ENCODE measurements at regions not wholly inside any gene's neighbourhood (a gene's known extent, or its start where the extent isn't known, plus 50 kb on each side); places are given as distances from the start of the nearest gene placed in this dataset.
"Not testable (repeated sequence)": the region's sequence is repeated elsewhere in the genome, so short reads cannot be mapped to it uniquely, and the experiment has no call there.

DNA sequence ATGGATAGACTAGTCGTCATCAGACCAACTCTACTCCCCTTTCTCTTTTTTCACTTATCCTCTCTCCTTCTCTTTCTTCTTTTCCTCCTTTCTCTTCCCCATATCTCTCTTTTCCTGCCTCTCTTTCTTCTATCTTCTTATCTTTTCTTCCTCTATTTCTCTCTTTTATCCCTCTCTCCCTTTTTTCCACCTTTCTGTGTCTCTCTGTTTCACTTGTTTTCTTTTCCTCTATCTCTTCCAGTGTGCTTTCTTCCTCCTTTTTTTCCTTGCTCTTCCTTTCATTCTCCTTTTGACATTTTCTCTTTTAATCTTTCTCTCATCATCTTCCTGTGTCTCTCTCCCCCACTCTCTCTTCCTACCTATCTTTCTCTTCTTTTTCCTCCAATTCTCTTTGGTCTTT lies 159.0 kb upstream of the PTGFR start:
- Mint-ChIP-seq H3K36me3 (no peaks in the 10 kb centered on the region), H3K27me3 (peaks cover 18% of the 10 kb centered on the region), H3K27ac (no peak overlapping the region), H3K4me3 (no peak overlapping the region), H3K9me3 (peaks cover 4% of the 10 kb centered on the region), H3K4me1 (ENCODE audit: unreplicated experiment) (no peaks in the 10 kb centered on the region)
- DNase-seq (ENCODE audit: extremely low spot score, unreplicated experiment), result no peak
- TF ChIP-seq, protein P1, sequence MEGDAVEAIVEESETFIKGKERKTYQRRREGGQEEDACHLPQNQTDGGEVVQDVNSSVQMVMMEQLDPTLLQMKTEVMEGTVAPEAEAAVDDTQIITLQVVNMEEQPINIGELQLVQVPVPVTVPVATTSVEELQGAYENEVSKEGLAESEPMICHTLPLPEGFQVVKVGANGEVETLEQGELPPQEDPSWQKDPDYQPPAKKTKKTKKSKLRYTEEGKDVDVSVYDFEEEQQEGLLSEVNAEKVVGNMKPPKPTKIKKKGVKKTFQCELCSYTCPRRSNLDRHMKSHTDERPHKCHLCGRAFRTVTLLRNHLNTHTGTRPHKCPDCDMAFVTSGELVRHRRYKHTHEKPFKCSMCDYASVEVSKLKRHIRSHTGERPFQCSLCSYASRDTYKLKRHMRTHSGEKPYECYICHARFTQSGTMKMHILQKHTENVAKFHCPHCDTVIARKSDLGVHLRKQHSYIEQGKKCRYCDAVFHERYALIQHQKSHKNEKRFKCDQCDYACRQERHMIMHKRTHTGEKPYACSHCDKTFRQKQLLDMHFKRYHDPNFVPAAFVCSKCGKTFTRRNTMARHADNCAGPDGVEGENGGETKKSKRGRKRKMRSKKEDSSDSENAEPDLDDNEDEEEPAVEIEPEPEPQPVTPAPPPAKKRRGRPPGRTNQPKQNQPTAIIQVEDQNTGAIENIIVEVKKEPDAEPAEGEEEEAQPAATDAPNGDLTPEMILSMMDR (conservative IDR thresholded peaks at IDR 0.05), result no peak

DNA sequence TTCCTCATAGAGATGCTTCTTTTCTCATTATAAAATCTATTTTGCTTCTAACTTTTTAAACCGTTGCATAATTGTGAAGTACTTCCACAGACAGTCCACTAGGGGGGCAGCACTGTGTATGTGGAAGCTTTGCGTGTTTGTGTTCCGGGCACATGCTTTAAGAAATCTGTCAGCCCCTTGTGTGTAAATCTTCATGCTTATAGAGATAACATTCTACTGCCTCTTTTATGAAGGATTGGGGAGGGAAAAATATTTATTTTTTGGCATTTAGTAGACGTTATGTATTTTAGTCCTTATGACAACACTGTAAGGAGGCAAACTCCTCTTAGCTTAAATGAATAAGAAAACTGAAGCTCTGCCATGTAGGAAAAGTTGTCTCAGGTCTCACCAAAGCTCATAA lies 157.3 kb upstream of the PTGFR start:
- H3K4me1 Mint-ChIP-seq (ENCODE audit: unreplicated experiment), result no peaks in the 10 kb centered on the region
- H3K9me3 Mint-ChIP-seq, result peaks cover 4% of the 10 kb centered on the region
- peaks cover 21% of the 10 kb centered on the region for H3K27me3 Mint-ChIP-seq

DNA sequence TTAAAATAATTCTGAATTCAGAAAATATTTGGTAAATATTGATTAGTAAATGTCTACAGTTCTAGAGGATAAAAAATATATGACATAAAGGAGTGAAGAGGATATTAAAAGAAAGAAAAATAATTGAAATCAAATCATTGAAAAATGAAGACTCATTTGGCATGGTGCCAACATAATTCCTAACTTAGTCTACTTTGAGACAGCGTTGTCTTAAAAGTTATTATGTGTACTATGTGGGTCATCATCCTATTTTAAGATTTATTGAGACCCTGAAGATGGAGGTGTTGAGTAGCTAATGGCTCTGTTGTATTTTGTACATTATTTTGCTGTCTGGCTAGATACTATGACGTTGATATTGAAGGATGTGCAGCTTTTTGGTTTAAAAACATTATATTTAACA lies 156.7 kb upstream of the PTGFR start:
- H3K27ac Mint-ChIP-seq, result no peak overlapping the region
- no peak for DNase-seq (ENCODE audit: extremely low spot score, unreplicated experiment)
- TF ChIP-seq, protein P1 (conservative IDR thresholded peaks at IDR 0.05), result no peak
- no peaks in the 10 kb centered on the region for H3K36me3 Mint-ChIP-seq
- H3K4me1 Mint-ChIP-seq (ENCODE audit: unreplicated experiment), result no peaks in the 10 kb centered on the region
- H3K4me3 Mint-ChIP-seq, result no peak overlapping the region
- H3K27me3 Mint-ChIP-seq, result peaks cover 21% of the 10 kb centered on the region
- H3K9me3 Mint-ChIP-seq, result peaks cover 4% of the 10 kb centered on the region

More for the DNA sequence above, 157.3 kb upstream of the PTGFR start:
- no peak for DNase-seq (ENCODE audit: extremely low spot score, unreplicated experiment)
- TF ChIP-seq, protein P1 (conservative IDR thresholded peaks at IDR 0.05), result peak; percentile 82
- H3K36me3 Mint-ChIP-seq, result no peaks in the 10 kb centered on the region
- H3K4me3 Mint-ChIP-seq, result no peak overlapping the region
- H3K27ac Mint-ChIP-seq, result no peak overlapping the region

DNA sequence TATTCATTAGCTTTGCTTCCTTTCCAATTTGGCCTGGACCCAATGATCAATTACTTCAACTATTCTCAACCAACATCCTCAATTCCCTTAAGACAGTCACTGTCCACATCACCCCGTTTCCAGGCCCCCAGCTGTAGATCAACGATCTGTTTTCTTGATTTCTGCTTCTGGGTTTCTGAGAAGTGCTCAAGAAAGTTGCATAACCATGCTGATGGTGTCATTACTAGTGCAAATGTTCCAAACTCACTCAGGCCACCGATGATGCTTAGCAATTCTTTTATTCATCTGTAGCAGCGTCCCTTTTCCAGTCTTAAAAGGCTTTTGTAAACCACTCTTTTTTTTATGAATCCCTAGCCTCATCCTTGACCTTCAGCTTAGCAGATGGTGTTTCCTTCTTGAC lies 155.8 kb upstream of the PTGFR start:
- no peak for DNase-seq (ENCODE audit: extremely low spot score, unreplicated experiment)
- Mint-ChIP-seq H3K4me1 (ENCODE audit: unreplicated experiment) (no peaks in the 10 kb centered on the region), H3K9me3 (no peaks in the 10 kb centered on the region), H3K27ac (no peak overlapping the region), H3K4me3 (no peak overlapping the region), H3K27me3 (peaks cover 27% of the 10 kb centered on the region), H3K36me3 (no peaks in the 10 kb centered on the region)
- TF ChIP-seq, protein P1 (conservative IDR thresholded peaks at IDR 0.05), result no peak

DNA sequence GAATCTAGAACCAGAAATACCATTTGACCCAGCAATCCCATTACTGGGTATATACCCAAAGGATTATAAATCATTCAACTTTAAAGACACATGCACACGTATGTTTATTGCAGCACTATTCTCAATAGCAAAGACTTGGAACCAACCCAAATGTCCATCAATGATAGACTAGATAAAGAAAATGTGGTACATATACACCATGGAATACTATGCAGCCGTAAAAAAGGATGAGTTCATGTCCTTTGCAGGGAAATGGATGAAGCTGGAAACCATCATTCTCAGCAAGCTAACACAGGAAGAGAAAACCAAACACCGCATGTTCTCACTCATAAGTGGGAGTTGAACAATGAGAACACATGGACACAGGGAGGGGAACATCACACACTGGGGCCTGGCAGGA lies 154.0 kb upstream of the PTGFR start:
- H3K4me1 Mint-ChIP-seq (ENCODE audit: unreplicated experiment); H3K4me3 Mint-ChIP-seq; H3K9me3 Mint-ChIP-seq; H3K27ac Mint-ChIP-seq; DNase-seq (ENCODE audit: extremely low spot score, unreplicated experiment); H3K36me3 Mint-ChIP-seq: not testable (repeated sequence)
- H3K27me3 Mint-ChIP-seq, result peaks cover 25% of the 10 kb centered on the region

DNA sequence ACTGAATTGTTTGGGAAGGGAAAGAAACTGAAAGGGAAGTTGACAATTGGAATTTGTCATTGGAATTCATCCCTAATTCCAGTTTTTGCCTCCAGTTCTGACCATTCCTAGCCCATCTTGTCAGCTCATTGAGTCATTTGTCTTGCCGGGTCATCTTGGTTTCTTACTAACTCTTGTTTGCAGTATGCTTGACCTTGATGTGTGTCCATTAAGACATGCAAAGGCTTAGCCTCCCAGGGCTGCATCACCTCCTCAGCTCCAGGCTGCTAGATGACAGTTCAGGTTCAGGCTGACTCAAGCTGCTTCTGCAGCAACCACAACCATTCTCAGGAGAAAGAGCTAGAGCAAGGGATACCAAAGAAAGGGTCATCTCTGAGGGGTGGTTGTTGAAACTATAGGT lies 151.3 kb upstream of the PTGFR start:
- Mint-ChIP-seq H3K9me3 (no peaks in the 10 kb centered on the region), H3K4me3 (no peak overlapping the region), H3K27ac (no peak overlapping the region), H3K36me3 (no peaks in the 10 kb centered on the region), H3K27me3 (peaks cover 16% of the 10 kb centered on the region), H3K4me1 (ENCODE audit: unreplicated experiment) (no peaks in the 10 kb centered on the region)
- DNase-seq (ENCODE audit: extremely low spot score, unreplicated experiment), result no peak
- TF ChIP-seq, protein P1 (conservative IDR thresholded peaks at IDR 0.05), result no peak

All from type B pancreatic cell (in vitro differentiated cells).